GM19463 (cell line): ENCODE measurements at regions not wholly inside any gene's neighbourhood (a gene's known extent, or its start where the extent isn't known, plus 50 kb on each side); places are given as distances from the start of the nearest gene placed in this dataset.

Experiments
- ATAC-seq: cut with Tn5 transposase; IDR thresholded peaks from one replicate; pipeline ENCODE4 v1.9.1; 2021; ENCODE audit warnings: mild to moderate bottlenecking, moderate library complexity; ENCODE audit not compliant: unreplicated experiment

- no peak for ATAC-seq
Observed at GRCh38 chr6:93083337-93084230, 335.8 kb downstream of the EPHA7 start.

GRCh38 chr6:93081901-93082300 lies 337.5 kb downstream of the EPHA7 start:
- no peak for ATAC-seq

GRCh38 chr6:93079061-93079460 lies 340.3 kb downstream of the EPHA7 start:
- no peak for ATAC-seq

GRCh38 chr6:93073811-93074210 lies 345.5 kb downstream of the EPHA7 start:
- no peak for ATAC-seq

GRCh38 chr6:93069856-93070255 lies 349.5 kb downstream of the EPHA7 start:
- ATAC-seq = no peak

GRCh38 chr6:93059911-93060310 lies 359.4 kb downstream of the EPHA7 start:
- no peak for ATAC-seq

GRCh38 chr6:93057584-93057983 lies 361.8 kb downstream of the EPHA7 start:
- no peak for ATAC-seq

GRCh38 chr6:93048381-93048780 lies 371.0 kb downstream of the EPHA7 start:
- ATAC-seq = no peak

- no peak for ATAC-seq
Observed at GRCh38 chr6:93047033-93047432, 372.3 kb downstream of the EPHA7 start.

GRCh38 chr6:93045156-93045555 lies 374.2 kb downstream of the EPHA7 start:
- no peak for ATAC-seq

GRCh38 chr6:93040375-93040774 lies 379.0 kb downstream of the EPHA7 start:
- no peak for ATAC-seq

GRCh38 chr6:93036835-93037234 lies 382.5 kb downstream of the EPHA7 start:
- ATAC-seq = no peak

GRCh38 chr6:93035756-93036155 lies 383.6 kb downstream of the EPHA7 start:
- ATAC-seq = no peak

- no peak for ATAC-seq
Observed at GRCh38 chr6:93021235-93021915, 398.0 kb downstream of the EPHA7 start.

GRCh38 chr6:93017626-93018025 lies 401.7 kb downstream of the EPHA7 start:
- ATAC-seq = no peak

- ATAC-seq = no peak
Observed at GRCh38 chr6:93017213-93017612, 402.1 kb downstream of the EPHA7 start.

GRCh38 chr6:93013054-93013453 lies 406.3 kb downstream of the EPHA7 start:
- no peak for ATAC-seq

- ATAC-seq = no peak
Observed at GRCh38 chr6:93008375-93008774, 411.0 kb downstream of the EPHA7 start.

- no peak for ATAC-seq
Observed at GRCh38 chr6:92989656-92990055, 429.7 kb downstream of the EPHA7 start.

GRCh38 chr6:92979281-92979680 lies 440.1 kb downstream of the EPHA7 start:
- no peak for ATAC-seq

- no peak for ATAC-seq
Observed at GRCh38 chr6:92977018-92977417, 442.3 kb downstream of the EPHA7 start.

- ATAC-seq = no peak
Observed at GRCh38 chr6:92967362-92967761, 452.0 kb downstream of the EPHA7 start.
